ENCODE measurements at regions not wholly inside any gene's neighbourhood (a gene's known extent, or its start where the extent isn't known, plus 50 kb on each side); places are given as distances from the start of the nearest gene placed in this dataset.

- no peak for DNase-seq (ENCODE audit: extremely low spot score, unreplicated experiment)
- H3K27ac Mint-ChIP-seq (ENCODE audit: unreplicated experiment), result no peak overlapping the region
- H3K4me3 Mint-ChIP-seq (ENCODE audit: unreplicated experiment), result no peak overlapping the region
- H3K27me3 Mint-ChIP-seq (ENCODE audit: unreplicated experiment), result peaks cover 61% of the 10 kb centered on the region
- no peaks in the 10 kb centered on the region for H3K9me3 Mint-ChIP-seq (ENCODE audit: unreplicated experiment)
- H3K36me3 Mint-ChIP-seq (ENCODE audit: unreplicated experiment), result no peaks in the 10 kb centered on the region
- H3K4me1 Mint-ChIP-seq (ENCODE audit: unreplicated experiment), result no peaks in the 10 kb centered on the region
- TF ChIP-seq CTCF (IDR thresholded peaks at IDR 0.05), result no peak
Measured at GRCh38 chr18:8514409-8514808, 94.8 kb upstream of the RAB12 start.

- Mint-ChIP-seq H3K4me3 (ENCODE audit: unreplicated experiment) (no peak overlapping the region), H3K27me3 (ENCODE audit: unreplicated experiment) (peaks cover 59% of the 10 kb centered on the region), H3K4me1 (ENCODE audit: unreplicated experiment) (no peaks in the 10 kb centered on the region), H3K27ac (ENCODE audit: unreplicated experiment) (no peak overlapping the region), H3K9me3 (ENCODE audit: unreplicated experiment) (peaks cover 1% of the 10 kb centered on the region), H3K36me3 (ENCODE audit: unreplicated experiment) (no peaks in the 10 kb centered on the region)
- TF ChIP-seq CTCF (IDR thresholded peaks at IDR 0.05), result no peak
- peak; percentile 11 for DNase-seq (ENCODE audit: extremely low spot score, unreplicated experiment)
Measured at GRCh38 chr18:8515142-8515865, 93.9 kb upstream of the RAB12 start.

GRCh38 chr18:8516371-8517250, 92.6 kb upstream of the RAB12 start:
- TF ChIP-seq CTCF (IDR thresholded peaks at IDR 0.05), result no peak
- H3K4me3 Mint-ChIP-seq (ENCODE audit: unreplicated experiment), result no peak overlapping the region
- DNase-seq (ENCODE audit: extremely low spot score, unreplicated experiment), result peak; percentile 69
- H3K27me3 Mint-ChIP-seq (ENCODE audit: unreplicated experiment), result peaks cover 55% of the 10 kb centered on the region
- peaks cover 9% of the 10 kb centered on the region for H3K9me3 Mint-ChIP-seq (ENCODE audit: unreplicated experiment)
- no peak overlapping the region for H3K27ac Mint-ChIP-seq (ENCODE audit: unreplicated experiment)
- H3K36me3 Mint-ChIP-seq (ENCODE audit: unreplicated experiment), result no peaks in the 10 kb centered on the region
- no peaks in the 10 kb centered on the region for H3K4me1 Mint-ChIP-seq (ENCODE audit: unreplicated experiment)

- peaks cover 9% of the 10 kb centered on the region for H3K9me3 Mint-ChIP-seq (ENCODE audit: unreplicated experiment)
- H3K27ac Mint-ChIP-seq (ENCODE audit: unreplicated experiment), result no peak overlapping the region
- DNase-seq (ENCODE audit: extremely low spot score, unreplicated experiment), result peak; percentile 56
- peaks cover 58% of the 10 kb centered on the region for H3K27me3 Mint-ChIP-seq (ENCODE audit: unreplicated experiment)
- no peaks in the 10 kb centered on the region for H3K4me1 Mint-ChIP-seq (ENCODE audit: unreplicated experiment)
- no peak for TF ChIP-seq CTCF (IDR thresholded peaks at IDR 0.05)
- H3K36me3 Mint-ChIP-seq (ENCODE audit: unreplicated experiment), result no peaks in the 10 kb centered on the region
- H3K4me3 Mint-ChIP-seq (ENCODE audit: unreplicated experiment), result no peak overlapping the region
Measured at GRCh38 chr18:8517276-8517675, 92.0 kb upstream of the RAB12 start.

- Mint-ChIP-seq H3K27ac (ENCODE audit: unreplicated experiment) (no peak overlapping the region), H3K36me3 (ENCODE audit: unreplicated experiment) (no peaks in the 10 kb centered on the region), H3K9me3 (ENCODE audit: unreplicated experiment) (peaks cover 9% of the 10 kb centered on the region), H3K4me3 (ENCODE audit: unreplicated experiment) (no peak overlapping the region), H3K4me1 (ENCODE audit: unreplicated experiment) (no peaks in the 10 kb centered on the region), H3K27me3 (ENCODE audit: unreplicated experiment) (peaks cover 55% of the 10 kb centered on the region)
- no peak for TF ChIP-seq CTCF (IDR thresholded peaks at IDR 0.05)
- peak; percentile 51 for DNase-seq (ENCODE audit: extremely low spot score, unreplicated experiment)
Measured at GRCh38 chr18:8519102-8519501, 90.1 kb upstream of the RAB12 start.

All from osteocyte (in vitro differentiated cells).